Left lobe of liver (tissue), 2 donors: ENCODE measurements at regions not wholly inside any gene's neighbourhood (a gene's known extent, or its start where the extent isn't known, plus 50 kb on each side); places are given as distances from the start of the nearest gene placed in this dataset.

Experiments
- ATAC-seq: fragments of 200-7000 bp; cut with Tn5 transposase; one replicate; pipeline ENCODE4 v1.9.1; 2020; ENCODE audit warnings: mild to moderate bottlenecking, moderate library complexity
- DNase-seq: peaks from one replicate; pipeline ENCODE4 v3.0.0-alpha.2; 2020; ENCODE audit warnings: low spot score
- donor health status: DM: no; HTN: no; CAD: no; lungs with moderate emphysema.
- donor health status: DM: no; HTN: yes; CAD: no.

DNA sequence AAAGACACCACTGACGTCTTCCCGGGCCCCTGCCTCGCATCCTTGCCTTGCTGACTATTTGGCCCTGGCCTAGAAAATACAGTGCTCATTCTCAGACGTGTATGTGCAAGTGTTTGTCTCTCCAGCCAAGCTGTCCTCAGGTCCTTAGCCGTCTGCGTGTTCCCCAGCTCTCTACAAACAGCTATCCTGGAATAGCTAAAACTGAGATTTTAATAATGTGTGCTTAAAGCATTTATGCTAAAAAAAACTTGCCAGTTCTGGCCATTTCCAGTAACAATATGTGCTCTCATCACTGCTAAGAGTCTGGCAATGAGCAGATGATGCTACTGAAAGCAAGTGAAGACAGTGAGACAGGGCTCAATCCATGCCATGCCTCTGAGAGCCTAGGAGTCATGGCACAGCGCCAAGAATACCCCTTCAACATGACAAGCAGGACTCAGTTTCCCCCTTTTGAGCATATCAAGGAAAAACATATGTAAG, 55.7 kb downstream of the IRF2BP2 start:
- DNase-seq (peak; percentile 39), ATAC-seq (no peak)

DNA sequence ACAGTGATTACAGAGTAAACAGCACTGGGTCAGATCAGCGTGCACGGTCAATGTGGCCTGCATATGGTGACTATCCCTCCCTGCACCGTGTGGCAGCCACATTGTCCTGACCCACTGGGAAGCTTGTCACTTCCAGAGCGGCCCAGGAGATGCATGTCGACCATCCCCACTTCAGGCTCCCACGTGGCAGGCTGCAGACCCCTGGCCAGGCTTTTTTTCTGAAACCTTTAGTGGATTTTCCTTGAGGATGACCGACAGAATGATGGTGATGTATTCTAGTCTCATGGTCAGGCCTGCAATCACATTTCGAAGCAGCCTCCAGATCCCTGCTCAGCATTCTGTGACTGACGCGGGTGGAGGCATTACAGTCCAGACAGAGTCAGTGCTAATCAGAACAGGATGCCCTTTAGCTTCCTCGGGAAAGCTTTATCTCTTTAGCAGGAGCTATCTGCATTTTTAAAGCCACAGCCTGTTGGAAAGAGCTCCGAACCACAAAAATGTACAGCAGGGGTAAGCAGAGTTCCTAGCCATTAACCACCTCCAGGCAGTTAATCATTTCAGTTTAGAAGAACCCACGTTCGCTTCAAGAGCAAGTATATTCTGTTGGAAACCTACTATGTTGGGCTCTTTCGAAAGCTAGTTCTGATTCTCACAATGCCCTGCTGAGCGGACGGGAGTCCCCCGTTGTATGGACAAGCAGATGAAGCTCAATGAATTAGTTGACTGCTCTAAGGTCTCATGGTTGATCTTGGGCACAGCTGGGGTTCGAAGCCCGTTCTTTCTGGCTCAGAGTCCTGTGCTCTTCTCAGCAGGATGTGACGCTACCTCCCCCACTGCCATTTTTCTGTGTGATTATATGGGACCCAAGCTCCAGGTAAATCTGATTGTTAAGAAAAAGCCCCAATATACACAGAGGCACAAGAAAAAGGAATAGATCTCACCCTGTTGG, 56.5 kb downstream of the IRF2BP2 start:
- ATAC-seq, result peak; percentile 77
- peak; percentile 45 for DNase-seq

DNA sequence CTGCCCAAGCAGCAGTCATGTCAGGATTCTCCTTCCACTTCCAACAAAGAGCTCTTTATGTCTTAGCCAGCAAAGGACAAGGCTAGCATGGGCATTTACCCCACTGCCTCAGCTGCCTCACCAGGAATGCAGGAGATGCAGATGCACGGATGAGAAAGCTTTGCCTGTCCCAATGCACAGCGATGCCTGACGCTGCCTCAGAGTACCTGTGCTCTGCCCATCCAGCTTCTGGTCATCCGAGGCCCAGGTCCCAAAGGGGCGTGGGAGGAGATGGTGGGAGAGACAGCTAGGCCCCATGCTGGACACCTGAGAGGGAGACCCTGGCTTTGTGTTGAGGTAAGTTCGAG, 59.0 kb downstream of the IRF2BP2 start:
- DNase-seq (no peak), ATAC-seq (no peak)

DNA sequence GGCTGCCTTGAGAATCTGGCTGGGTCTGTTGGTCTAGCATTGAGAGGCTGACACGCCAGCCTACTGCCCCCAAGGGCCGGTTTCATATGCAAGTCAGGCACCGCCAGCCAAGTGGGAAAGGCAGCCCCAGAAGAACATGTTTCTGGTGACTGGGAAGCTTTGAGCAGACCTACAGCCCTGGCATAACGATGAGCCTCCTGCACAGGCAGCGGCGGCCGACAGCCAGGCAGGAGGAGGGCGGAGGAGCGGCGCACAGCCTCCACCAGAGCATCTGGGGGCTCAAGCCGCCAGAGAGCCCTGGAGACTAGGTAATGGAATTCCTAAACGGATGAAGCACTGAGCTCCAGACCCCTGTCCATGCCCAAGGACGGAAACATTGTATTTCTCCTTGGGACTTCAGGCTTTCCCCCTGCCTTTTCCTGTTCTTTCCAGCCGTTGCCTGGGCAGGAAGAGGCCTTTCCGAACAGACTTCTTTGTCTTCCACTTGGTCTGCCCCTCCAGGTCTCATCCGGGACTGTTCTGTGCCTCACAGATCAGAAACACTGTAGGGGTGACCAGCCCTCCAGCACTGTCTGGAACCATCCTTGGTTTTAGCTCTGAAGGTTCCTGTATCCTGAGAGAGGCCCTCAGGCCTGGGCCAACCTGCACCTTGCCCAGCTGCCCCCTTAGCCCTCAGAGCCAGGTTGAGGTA, 59.5 kb downstream of the IRF2BP2 start:
- ATAC-seq (peak; percentile 15), DNase-seq (no peak)

DNA sequence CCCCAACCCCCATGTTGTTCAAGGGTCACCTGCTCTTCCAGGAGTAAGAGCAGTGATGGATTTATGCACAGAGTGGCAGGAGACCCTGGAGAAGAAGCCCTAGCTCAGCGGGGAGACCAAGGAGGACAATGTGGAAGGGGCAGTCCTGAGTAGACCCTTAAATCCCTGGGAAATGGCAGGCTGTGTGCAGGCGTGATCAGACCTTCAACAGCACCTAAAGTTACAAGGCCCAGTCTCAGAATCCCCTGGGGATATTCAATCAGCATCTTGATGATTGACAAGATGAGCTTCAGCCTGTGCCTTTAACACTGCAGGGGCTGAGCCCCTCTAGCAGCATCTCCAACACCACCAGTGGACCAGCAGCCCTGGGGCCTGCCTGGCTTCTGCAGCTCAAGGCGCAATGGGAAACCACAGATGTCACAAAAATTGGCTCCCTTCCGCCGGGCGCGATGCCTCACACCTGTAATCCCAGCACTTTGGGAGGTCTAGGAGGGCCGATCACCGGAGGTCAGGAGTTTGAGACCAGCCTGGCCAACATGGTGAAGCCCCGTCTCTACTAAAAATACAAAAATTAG, 60.4 kb downstream of the IRF2BP2 start:
- DNase-seq (no peak), ATAC-seq (no peak)

DNA sequence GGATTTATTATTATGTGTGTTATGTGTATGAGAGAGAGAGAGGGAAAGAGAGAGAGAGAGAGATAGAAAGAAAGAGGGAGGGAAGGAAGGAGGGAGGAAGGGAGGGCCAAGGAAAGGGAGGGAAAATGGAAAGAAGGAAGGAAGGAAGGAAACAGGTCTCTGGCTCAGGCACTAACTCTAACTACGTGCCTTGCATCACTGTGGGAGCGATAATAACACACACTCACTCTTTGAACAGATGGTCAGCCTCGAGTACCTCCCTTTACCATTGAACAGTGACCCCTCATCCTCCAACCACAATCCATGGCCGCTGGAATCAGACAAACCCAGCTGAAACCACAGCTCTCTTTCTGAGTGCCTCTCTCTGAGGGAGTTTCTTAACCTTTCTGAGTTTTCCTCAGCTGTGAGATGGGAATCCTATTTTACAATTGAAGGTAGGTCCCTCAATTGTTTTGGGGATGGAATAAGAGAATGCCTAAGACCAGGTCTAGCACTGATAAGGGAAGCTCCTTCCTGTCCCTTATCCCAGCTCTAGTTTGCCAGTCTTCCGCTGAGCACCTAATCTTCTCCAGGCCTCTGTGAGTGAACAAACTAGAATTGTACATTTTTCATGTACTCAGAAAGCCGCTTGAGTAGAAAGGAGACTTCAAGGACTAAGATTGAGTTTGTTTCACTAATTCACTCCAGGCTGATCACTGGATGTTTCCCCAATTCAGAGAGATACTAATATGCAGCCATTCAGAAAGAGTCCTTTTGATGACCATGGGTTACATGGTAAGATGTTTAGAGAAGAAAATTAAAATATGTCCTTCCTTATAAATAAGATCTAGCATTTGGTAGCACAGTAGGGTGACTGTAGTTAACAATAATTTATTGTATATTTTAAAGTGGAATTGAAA, 62.8 kb downstream of the IRF2BP2 start:
- ATAC-seq, result no peak
- no peak for DNase-seq

DNA sequence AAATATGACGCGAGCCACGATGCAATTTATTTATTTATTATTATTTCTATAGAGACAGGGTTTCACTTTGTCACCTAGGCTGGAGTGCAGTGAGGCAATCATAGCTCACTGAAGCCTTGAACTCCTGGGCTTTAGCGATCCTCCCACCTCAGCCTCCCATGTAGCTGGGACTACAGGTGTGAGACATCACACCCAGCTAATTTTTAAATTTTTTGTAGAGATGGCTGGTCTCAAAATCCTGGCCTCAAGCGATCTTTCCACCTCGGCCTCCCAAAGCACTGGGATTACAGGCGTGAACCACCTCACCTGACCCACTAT, 63.6 kb downstream of the IRF2BP2 start:
- ATAC-seq (no peak), DNase-seq (no peak)

DNA sequence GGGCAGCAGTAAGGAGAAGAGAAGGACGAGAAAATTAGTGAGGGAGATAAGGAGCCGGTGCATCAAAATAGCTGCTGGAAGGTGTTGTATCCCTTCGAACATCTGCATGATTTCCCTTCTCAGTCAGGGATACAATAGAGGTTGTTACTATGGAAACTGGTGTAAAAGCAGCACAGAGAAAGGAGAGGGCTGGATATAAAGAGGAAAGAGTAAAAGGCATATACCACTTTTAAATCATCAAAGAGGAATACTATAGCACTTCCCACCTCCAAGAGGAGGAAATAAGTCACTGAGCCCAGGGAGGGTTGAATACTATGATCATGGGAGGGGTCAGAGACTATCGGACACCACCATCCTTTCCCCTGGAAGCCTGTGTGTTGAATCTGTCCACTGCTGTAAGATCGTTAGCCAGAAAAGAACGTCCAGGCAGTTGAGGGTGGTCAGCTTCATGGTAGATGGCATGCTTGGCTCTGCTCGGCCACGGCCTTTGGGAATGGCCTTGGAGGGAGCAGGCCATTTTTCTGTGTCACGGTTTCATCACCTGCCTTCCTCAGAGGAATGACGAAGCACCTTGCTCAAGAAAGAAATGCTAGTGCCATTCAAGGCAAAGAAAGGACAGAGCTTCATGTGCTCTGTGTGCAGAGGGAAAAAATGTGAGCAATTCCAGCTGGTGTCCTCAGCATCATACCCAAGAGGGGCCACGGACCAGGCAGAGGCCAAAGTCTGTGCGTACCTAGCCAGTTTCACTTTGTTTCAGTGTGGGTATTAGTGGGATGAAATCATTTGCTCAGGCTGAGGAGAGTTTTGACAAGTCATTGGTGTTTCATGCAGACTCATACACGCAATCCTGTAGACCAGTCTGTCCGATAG, 64.2 kb downstream of the IRF2BP2 start:
- ATAC-seq (peak; percentile 45), DNase-seq (no peak)

DNA sequence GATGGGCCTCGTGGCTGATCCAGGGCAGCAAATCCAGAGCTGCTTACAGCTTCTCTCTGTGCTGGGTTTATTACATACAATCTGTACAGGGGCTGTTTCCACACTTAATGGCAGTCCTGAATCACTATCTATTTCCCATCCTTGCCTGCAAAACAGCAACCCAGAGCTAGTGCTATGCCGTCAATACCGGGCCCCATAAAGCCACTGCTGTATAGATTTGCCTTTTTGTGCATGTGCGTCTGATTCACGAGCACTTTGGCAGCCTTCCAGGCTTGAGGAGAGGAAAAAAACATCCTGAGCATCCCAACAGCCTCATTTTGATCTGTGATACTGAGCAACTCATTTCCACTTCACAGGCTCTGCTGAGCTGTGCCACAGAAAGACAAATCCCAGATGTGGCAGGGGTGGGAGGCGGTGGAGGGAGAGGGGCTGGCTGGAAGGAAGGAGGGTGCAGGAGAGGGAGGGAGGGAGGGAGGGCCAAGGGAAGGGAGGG, 65.2 kb upstream of the TARBP1 start:
- DNase-seq (no peak), ATAC-seq (peak; percentile 37)

DNA sequence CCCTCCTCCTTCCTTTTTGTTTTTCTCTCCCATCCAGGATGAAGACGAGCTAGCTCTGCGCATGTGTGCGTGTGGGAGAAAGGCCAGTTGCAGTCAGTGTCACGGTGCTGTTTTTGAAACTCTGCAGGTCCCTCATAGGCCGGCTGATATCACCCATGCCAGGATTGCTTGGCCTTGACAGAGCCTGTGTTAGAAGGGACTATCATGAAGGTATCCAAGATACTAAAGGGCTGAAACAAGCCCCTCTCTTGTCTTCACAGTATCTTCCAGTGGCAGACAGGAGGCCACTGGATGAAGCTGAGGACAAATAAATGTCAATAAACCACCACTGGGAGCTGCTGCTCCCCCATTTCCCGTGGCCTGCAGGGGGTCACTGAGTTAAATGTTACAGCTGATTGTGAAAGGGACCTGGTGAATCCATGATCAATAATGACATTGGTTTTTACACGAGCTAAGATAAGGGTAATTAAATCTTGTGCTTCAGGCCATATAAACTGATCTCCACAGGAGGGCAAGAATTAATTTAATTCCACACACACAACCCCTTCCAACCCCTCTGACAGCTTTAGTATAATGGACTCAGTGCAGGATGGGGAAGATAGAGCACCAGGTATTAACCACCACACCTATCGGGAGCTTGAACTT, 64.6 kb upstream of the TARBP1 start:
- peak; percentile 7 for ATAC-seq
- no peak for DNase-seq

DNA sequence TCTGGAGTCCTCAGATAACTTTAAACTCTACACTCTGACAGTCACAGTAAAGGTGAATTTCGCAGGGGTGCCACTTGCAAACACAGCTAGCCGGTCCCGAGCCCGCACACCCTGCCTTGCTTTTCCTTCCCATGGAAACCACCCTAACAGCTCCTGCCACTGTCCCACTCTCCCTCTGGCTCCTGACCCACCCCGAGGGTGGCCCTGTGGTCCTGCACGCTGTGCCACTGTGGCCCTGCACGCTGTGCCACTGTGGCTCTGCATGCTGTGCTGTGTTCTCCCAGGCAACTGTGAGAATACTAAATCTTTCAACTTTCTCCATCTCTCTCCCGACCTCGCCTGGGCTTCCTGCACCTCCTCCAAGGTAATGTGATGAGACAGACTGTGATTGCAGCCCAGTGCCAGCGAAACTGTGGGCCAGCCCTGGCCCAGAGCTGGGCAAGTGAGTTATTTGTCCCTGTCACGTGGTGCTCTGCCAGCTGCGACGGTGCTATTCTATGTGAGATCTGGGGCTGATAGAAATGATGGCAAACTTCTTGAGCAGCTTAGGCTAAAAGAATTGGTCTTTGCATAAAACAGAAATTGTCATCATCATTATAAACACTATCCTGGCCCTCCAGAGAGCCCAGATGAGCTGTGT, 63.4 kb upstream of the TARBP1 start:
- DNase-seq, result peak; percentile 65

DNA sequence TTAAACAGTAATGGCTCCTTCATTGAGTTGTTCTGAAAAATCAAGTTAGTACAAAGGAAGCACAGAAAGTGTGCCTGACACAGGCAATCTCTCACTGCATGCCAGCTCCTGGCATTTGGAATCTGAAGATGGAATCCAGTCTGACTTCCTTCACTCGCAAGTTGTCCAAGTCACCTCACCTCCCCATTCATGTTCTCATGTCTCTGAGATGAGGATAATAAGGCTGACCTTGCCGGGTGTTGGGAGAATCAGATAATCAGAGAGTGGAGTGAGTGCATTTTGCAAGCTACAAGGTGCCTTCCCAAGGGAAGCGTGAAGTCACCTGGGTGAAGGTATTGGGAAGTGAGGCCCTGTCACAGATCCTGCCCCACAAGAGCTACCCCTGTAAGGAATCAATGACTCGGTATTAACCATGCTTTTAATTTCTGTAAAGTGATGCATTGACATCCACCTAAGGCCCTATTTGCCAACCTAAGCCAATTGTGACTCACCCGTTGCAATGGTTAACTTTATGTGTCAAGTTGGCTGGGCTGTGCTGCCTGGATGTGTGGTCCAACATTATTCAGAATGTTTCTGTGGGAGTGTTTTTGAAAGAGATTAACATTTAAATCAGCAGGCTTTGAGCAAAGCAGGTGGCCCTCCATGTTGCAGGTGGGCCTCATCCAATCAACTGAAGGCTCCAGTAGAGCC, 62.5 kb upstream of the TARBP1 start:
- ATAC-seq, result no peak
- DNase-seq, result no peak

More for the DNA sequence above, 63.4 kb upstream of the TARBP1 start:
- ATAC-seq, result peak; percentile 38

DNA sequence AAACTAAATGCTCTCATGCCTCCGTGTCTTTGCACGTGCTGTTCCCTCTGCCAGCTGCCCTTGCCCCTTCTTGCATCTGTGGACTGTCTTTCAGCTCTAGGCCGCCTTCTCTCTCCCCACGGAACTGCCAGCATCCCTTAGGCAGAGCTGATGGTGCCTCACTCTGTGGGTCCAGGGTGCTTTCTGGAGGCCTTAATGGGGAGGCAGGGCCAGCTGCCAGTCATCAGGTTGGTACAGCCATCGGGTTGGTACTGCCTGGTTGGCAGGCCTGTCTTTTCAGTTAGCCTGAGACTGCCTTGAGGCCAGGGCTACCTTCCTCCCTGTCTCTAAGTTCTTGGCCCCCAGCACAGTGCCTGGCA, 61.4 kb upstream of the TARBP1 start:
- ATAC-seq (no peak), DNase-seq (peak; percentile 39)

DNA sequence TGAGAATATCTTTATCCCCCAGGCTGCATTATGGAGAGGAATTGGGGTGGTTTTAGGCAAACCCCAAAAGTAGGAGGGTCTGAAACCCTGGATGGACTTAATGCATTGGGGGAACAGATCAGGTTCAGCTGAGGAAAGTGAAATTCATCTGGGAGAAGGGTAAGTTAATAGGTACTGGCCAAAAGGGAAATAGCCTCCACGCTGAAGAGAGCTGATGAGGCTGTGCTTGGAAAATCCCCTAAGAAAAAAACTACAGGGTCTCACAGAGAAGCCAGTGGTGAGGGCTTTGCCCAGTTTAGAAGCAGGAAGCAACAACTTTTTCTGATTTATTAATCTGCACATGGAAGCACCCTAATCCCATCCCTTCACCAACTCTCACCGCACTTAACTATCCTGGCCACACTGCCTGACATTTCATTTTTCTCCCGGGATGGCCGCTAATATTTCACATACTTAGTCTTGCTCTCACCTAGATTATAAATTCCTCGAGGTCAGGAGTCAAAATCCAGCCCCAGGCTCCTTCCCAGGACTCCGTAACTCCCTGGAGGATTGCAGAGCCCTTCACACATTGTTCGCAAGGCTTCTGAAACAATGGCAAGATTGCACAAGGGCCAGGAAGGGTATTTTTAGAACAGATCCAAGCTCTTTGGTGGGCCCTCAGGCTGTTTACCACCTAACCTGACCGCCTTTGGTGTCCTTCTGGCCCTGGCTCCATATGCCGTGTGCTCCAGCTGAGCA, 60.9 kb upstream of the TARBP1 start:
- DNase-seq (peak; percentile 18), ATAC-seq (no peak)

DNA sequence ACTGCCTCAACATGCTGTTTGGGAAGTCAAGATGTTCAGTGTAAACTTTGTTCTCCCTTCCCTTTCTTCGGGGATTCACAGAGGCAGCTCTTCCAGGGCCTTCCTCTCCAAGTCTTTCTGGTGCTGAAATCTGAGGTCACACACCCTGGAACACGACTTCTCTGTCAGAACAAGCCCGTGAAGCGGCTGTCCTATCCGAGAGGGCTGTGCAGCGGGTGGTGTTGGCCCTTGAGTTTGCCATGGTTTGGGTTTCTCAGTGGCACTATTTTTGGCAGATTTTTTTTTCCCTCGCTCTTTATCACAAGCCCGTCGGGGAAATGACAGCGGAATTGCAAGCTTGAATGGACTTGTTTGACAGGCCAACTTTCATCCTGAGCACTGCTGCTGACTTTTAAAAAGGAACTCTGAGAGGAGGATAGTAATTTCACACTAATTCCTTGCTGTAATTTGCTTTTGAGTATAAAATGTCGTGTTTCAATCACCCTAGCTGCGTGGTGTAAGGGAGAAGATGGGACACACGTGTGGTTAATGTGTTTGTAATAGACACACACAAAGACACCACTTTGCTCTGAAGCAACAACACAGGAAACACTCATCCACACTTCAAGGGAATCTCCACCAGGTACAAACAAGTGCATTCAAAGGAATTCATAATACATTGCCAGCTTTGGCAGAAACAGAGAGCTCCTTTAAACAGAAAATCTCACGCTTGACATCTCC, 60.1 kb upstream of the TARBP1 start:
- peak; percentile 48 for ATAC-seq

DNA sequence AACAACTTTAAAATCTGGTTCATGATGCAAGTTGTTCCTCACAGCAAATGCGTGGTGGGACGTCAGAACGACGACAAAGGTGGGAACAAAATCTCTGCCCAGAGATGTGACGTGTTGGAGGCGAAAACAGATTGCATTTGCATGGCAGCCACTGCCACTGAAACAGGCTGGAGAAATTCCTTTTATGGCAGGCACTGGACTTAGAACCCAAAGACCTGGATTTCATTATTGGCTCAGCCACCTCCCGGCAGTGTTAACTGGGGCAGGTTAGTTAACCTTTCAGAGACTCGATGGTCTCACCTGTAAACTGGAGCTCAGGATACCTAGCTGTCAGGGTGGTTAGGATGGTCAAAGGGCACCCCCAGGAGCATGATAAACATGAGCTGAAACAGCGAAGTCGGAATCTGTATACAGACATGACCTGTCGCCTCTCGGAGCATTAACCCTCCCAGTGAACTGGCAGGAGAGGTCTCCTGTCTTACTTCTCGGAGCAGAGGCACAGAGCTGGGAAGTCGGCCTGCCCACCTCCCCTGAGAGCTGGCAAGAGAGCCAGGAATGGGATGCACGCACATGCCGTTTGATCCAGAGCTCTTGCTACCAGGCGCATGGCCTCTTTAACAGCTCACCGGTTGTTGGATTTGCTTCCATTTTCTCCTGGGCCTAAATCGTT, 59.2 kb upstream of the TARBP1 start:
- ATAC-seq (peak; percentile 74), DNase-seq (peak; percentile 91)

More for the DNA sequence above, 60.1 kb upstream of the TARBP1 start:
- peak; percentile 73 for DNase-seq
